ENCODE measurements at regions not wholly inside any gene's neighbourhood (a gene's known extent, or its start where the extent isn't known, plus 50 kb on each side); places are given as distances from the start of the nearest gene placed in this dataset.
"Not testable (repeated sequence)": the region's sequence is repeated elsewhere in the genome, so short reads cannot be mapped to it uniquely, and the experiment has no call there.

DNA sequence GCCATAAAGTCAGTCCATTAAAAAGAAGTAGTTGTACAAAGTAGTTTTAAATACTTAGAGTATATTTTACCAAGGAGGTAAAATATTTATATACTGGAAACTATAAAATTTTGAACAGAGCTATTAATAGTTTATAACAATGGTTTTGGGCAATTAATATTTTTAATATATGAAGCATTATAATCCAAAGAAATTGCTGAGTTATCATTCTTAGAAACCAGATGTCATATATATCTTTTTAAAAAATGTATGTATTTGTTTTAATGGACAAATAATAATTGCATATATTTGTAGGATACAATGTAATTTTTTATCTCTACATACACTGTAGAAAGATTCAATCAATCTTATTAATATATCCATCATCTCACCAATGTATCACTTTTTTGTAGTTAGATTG lies 207.8 kb downstream of the CXXC4 start:
- DNase-seq (no peak), ATAC-seq (no peak)
- Histone ChIP-seq H3K4me3 (no peak overlapping the region), H3K36me3 (no peaks in the 10 kb centered on the region), H3K4me1 (no peaks in the 10 kb centered on the region), H3K27me3 (no peaks in the 10 kb centered on the region), H3K27ac (no peak overlapping the region), H3K9me3 (peaks cover 0 to 15% (median 0%) of the 10 kb centered on the region in 12 donors)
- TF ChIP-seq POLR2A (IDR thresholded peaks at IDR 0.05): no peak
- TF ChIP-seq, protein P1, sequence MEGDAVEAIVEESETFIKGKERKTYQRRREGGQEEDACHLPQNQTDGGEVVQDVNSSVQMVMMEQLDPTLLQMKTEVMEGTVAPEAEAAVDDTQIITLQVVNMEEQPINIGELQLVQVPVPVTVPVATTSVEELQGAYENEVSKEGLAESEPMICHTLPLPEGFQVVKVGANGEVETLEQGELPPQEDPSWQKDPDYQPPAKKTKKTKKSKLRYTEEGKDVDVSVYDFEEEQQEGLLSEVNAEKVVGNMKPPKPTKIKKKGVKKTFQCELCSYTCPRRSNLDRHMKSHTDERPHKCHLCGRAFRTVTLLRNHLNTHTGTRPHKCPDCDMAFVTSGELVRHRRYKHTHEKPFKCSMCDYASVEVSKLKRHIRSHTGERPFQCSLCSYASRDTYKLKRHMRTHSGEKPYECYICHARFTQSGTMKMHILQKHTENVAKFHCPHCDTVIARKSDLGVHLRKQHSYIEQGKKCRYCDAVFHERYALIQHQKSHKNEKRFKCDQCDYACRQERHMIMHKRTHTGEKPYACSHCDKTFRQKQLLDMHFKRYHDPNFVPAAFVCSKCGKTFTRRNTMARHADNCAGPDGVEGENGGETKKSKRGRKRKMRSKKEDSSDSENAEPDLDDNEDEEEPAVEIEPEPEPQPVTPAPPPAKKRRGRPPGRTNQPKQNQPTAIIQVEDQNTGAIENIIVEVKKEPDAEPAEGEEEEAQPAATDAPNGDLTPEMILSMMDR (IDR thresholded peaks at IDR 0.05): no peak
- intact Hi-C loops (cut with DNase I): no loop called here

DNA sequence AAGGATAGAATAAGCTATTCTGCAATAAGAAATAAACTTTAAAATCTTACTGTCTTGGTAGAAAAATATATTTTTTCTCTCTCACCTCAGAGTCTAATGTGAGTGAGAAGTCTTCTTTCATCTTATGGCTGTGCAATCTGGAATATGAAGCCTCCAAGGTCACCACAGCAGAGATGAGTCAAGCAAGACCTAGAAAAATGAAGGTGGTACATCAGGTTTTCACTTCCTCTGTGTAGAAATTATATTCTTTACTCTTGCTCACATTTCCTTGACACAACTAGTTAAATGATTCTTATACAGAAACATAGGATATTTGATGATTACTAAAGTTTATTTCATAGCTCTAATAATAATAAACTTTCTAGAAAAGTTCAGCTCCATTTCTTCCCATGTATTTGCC lies 211.4 kb downstream of the CXXC4 start:
- TF ChIP-seq, protein P1 (IDR thresholded peaks at IDR 0.05): no peak
- no peak for TF ChIP-seq POLR2A (IDR thresholded peaks at IDR 0.05)
- no peak overlapping the region for H3K4me3 ChIP-seq
- intact Hi-C loops (cut with DNase I): no loop called here
- H3K27ac ChIP-seq: no peak overlapping the region
- DNase-seq (no peak), ATAC-seq (no peak)
- H3K4me1 ChIP-seq: no peaks in the 10 kb centered on the region
- no peaks in the 10 kb centered on the region for H3K27me3 ChIP-seq
- H3K36me3 ChIP-seq: no peaks in the 10 kb centered on the region
- peaks cover 0 to 5% (median 0%) of the 10 kb centered on the region in 12 donors for H3K9me3 ChIP-seq

DNA sequence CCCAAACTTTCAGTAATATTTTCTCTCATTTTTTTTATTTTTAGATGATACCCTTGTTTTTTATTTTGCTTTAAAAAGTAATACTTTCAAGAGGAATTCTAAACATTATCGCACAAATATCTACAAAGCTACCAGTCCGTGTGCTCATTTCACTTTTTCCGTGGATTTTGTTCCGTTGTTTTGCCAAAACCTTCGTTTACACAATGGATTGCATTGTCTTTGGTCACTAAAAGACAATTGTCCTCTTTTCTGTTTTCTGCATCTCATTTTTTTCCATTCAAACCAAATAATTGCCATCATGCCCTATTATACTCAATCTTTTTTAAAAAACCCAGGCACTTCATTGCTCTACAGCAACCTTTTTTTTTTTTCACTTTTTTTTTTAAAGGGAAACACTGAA lies 214.9 kb downstream of the CXXC4 start:
- H3K9me3 ChIP-seq: peaks cover 0 to 11% (median 0%) of the 10 kb centered on the region in 12 donors
- ATAC-seq (no peak), DNase-seq (no peak)
- TF ChIP-seq, protein P1 (IDR thresholded peaks at IDR 0.05): no peak
- TF ChIP-seq POLR2A (IDR thresholded peaks at IDR 0.05): no peak
- 66 to 76% (median 71%) methylated on average over 5 of the region's 5 CpGs for WGBS, 4 donors
- no peaks in the 10 kb centered on the region for H3K27me3 ChIP-seq
- H3K4me1 ChIP-seq: no peaks in the 10 kb centered on the region
- no peak overlapping the region for H3K27ac ChIP-seq
- H3K36me3 ChIP-seq: no peaks in the 10 kb centered on the region
- intact Hi-C loops (cut with DNase I): no loop called here
- H3K4me3 ChIP-seq: no peak overlapping the region

DNA sequence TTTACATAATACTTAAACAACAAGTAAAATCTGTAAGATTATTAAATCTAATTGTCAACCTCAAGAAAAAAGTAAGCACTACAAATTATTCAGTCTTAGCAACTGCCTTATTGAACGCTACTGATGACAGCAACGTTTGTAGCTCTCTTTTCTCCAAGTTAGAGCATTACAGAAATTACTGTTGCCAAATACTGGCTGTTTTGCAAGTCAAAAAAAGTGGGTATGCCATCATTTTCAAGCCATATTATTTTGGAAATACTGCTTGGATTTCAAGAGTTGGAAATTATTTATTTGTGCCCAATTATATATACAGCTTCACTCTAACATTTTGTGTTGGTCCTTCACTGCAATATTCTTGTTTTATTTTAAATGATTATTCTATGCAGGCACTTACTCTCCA lies 221.7 kb downstream of the CXXC4 start:
- WGBS, 4 donors: 63 to 73% (median 67%) methylated on average over 2 of the region's 2 CpGs
- H3K36me3 ChIP-seq: no peaks in the 10 kb centered on the region
- ATAC-seq: no peak
- no peak for DNase-seq
- H3K27me3 ChIP-seq: no peaks in the 10 kb centered on the region
- H3K4me3 ChIP-seq: no peak overlapping the region
- no peak for TF ChIP-seq POLR2A (IDR thresholded peaks at IDR 0.05)
- TF ChIP-seq, protein P1 (IDR thresholded peaks at IDR 0.05): no peak
- H3K9me3 ChIP-seq: peaks cover 0 to 8% (median 0%) of the 10 kb centered on the region in 12 donors
- intact Hi-C loops (cut with DNase I): no loop called here
- no peak overlapping the region for H3K27ac ChIP-seq
- H3K4me1 ChIP-seq: no peaks in the 10 kb centered on the region

DNA sequence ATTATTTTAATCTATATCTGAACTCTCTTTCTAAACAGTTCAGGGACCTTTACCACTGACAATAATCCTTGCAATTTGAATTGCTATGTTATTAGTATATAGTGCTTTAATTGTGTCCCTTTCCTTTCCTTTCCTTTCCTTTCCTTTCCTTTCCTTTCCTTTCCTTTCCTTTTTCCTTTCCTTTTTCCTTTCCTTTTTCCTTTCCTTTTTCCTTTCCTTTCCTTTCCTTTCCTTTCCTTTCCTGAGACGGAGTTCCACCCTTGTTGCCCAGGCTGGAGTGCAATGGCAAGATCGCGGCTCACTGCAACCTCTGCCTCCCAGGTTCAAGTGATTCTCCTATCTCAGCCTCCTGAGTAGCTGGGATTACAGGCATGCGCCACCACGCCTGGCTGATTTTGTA lies 225.1 kb downstream of the CXXC4 start:
- DNase-seq; H3K27me3 ChIP-seq; intact Hi-C loops (cut with DNase I); H3K4me3 ChIP-seq; H3K4me1 ChIP-seq; H3K27ac ChIP-seq; ATAC-seq; H3K9me3 ChIP-seq; H3K36me3 ChIP-seq: not testable (repeated sequence)
- 86 to 91% (median 88%) methylated on average over 5 of the region's 5 CpGs for WGBS, 4 donors
